Rectal smooth muscle tissue (tissue), 1 donor: ENCODE measurements at regions not wholly inside any gene's neighbourhood (a gene's known extent, or its start where the extent isn't known, plus 50 kb on each side); places are given as distances from the start of the nearest gene placed in this dataset.

Source experiments
- H3K27ac ChIP-seq: one replicate; pipeline ENCODE4 v1.7.0; 2013; ENCODE audit warnings: low read depth, low read length, inconsistent platforms
- H3K27me3 ChIP-seq: one replicate; pipeline ENCODE4 v1.7.0; 2013; ENCODE audit warnings: low read length; ENCODE audit not compliant: control insufficient read depth, insufficient read depth
- H3K36me3 ChIP-seq: one replicate; pipeline ENCODE4 v1.7.0; 2013; ENCODE audit warnings: low read length; ENCODE audit not compliant: control insufficient read depth, insufficient read depth
- H3K4me1 ChIP-seq: one replicate; pipeline ENCODE4 v1.7.0; 2013; ENCODE audit warnings: low read length; ENCODE audit not compliant: control insufficient read depth, insufficient read depth
- H3K4me3 ChIP-seq: one replicate; pipeline ENCODE4 v1.7.0; 2013; ENCODE audit warnings: low read length
- H3K9ac ChIP-seq: one replicate; pipeline ENCODE4 v1.7.0; 2013; ENCODE audit warnings: low read length

DNA sequence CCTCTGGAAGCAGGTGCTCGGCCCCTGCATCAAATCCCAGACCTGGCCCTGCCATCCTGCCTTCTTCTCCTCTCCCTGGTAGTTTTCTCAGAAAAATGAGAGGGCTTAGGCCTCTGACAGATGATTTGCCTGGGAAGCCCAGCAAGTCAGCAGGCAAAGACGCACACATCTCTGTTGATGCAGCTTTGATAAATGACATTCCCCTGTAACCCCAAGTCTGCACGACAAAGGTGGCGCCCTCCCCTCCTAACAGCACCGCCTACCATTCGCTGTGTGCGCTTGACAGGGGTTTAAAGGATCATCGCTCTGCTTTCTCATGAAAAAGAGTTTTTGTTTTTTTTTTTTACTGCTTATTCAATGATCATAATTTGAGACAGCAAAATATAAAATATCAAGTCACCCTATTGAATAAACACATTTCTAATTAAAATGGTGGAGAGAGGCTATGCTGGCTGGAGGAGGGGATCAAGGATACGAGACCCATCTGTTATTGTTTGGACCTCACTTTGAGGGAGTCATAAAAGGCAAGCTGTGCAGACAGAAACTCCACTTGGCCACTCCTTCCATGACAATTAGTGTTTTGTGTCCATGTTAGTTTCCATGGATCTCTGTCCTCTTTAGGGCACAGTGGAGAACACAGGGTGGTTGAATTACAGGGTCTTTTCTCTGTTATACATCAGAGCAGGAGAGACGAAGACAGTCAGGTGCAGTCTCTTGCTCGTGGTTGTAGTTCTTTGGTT is 126.1 kb downstream of the FGF9 start:
- no peaks in the 10 kb centered on the region for H3K27me3 ChIP-seq
- no peak overlapping the region for H3K27ac ChIP-seq
- no peak overlapping the region for H3K9ac ChIP-seq
- no peaks in the 10 kb centered on the region for H3K4me1 ChIP-seq
- no peak overlapping the region for H3K4me3 ChIP-seq
- H3K36me3 ChIP-seq = no peaks in the 10 kb centered on the region

GRCh38 chr13:21797736-21798135 is 126.9 kb downstream of the FGF9 start:
- H3K27me3 ChIP-seq = no peaks in the 10 kb centered on the region
- no peak overlapping the region for H3K9ac ChIP-seq
- no peak overlapping the region for H3K27ac ChIP-seq
- H3K36me3 ChIP-seq = no peaks in the 10 kb centered on the region
- no peaks in the 10 kb centered on the region for H3K4me1 ChIP-seq
- H3K4me3 ChIP-seq = no peak overlapping the region

DNA sequence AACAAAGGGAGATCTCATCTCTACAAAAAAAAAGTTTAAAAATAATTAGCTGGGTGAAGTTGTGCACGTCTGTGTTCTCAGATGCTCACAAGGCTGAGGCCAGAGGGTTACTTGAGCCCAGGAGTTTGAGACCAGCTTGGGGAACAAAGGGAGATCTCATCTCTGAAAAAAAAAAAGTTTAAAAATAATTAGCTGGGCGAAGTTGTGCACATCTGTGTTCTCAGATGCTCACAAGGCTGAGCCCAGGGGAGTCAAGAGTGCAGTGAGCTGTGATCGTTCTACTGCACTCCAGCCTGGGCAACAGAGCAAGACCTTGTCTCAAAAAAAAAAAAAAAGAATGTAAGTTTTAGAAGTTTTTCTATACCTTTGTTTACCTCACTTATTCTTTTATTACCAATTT is 127.3 kb downstream of the FGF9 start:
- Histone ChIP-seq H3K27ac (no peak overlapping the region), H3K9ac (no peak overlapping the region), H3K4me3 (no peak overlapping the region), H3K27me3 (no peaks in the 10 kb centered on the region), H3K4me1 (no peaks in the 10 kb centered on the region), H3K36me3 (no peaks in the 10 kb centered on the region)

- Histone ChIP-seq H3K9ac (no peak overlapping the region), H3K4me1 (no peaks in the 10 kb centered on the region), H3K27ac (no peak overlapping the region), H3K36me3 (no peaks in the 10 kb centered on the region), H3K4me3 (no peak overlapping the region), H3K27me3 (no peaks in the 10 kb centered on the region)
Observed at GRCh38 chr13:21799671-21800070, 128.8 kb downstream of the FGF9 start.

- Histone ChIP-seq H3K36me3 (no peaks in the 10 kb centered on the region), H3K27me3 (no peaks in the 10 kb centered on the region), H3K4me3 (no peak overlapping the region), H3K4me1 (no peaks in the 10 kb centered on the region), H3K27ac (no peak overlapping the region), H3K9ac (no peak overlapping the region)
Observed at GRCh38 chr13:21800837-21801616, 130.2 kb downstream of the FGF9 start.

DNA sequence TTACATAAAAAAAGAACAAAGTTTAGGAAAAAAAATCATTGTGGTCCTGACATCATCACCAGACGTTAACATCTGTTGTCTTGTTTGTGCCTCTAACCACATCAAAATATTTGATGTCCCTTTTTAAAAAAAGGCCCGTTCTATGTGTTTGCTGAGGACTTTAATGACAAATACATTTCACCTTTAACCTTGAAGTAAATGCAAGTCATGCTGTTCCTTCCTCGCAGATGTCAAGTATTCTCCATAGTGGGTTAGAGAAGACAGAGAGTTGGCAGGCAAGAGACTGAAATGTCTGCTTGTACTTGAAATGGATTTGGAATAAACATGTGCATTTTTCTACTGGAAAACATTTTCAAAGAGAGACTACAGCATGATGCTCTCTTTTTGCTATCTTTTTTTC is 134.9 kb downstream of the FGF9 start:
- Histone ChIP-seq H3K36me3 (no peaks in the 10 kb centered on the region), H3K4me3 (no peak overlapping the region), H3K4me1 (no peaks in the 10 kb centered on the region), H3K9ac (no peak overlapping the region), H3K27ac (no peak overlapping the region), H3K27me3 (no peaks in the 10 kb centered on the region)

- H3K9ac ChIP-seq = no peak overlapping the region
- H3K27ac ChIP-seq = no peak overlapping the region
- no peaks in the 10 kb centered on the region for H3K4me1 ChIP-seq
Observed at GRCh38 chr13:21812192-21812626, 141.3 kb downstream of the FGF9 start.

DNA sequence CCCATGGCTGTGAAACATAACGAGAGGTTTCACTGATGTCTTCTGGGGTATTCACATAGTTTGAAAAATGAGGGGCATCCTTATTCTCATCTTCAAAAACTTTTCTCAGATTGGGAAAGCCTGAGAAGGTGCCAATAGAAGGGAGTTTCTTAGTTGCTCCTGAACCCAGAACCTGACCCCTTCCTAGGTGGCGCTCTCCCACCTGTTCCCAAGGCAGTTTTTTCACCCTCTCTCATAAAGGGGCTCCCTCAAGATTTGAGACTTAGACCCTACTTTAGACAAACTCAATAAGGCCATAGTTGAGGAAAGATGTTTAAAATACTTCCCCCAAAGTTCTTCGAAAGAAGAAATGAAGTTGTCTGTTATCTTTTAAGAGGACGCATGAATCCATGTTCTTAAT is 142.2 kb downstream of the FGF9 start:
- no peak overlapping the region for H3K4me3 ChIP-seq
- H3K27ac ChIP-seq = no peak overlapping the region
- H3K9ac ChIP-seq = no peak overlapping the region
- H3K4me1 ChIP-seq = no peaks in the 10 kb centered on the region
- no peaks in the 10 kb centered on the region for H3K36me3 ChIP-seq
- H3K27me3 ChIP-seq = no peaks in the 10 kb centered on the region

More at GRCh38 chr13:21812192-21812626, 141.3 kb downstream of the FGF9 start:
- Histone ChIP-seq H3K27me3 (no peaks in the 10 kb centered on the region), H3K36me3 (no peaks in the 10 kb centered on the region), H3K4me3 (no peak overlapping the region)

GRCh38 chr13:21813844-21814243 is 143.0 kb downstream of the FGF9 start:
- H3K4me1 ChIP-seq = no peaks in the 10 kb centered on the region
- no peak overlapping the region for H3K27ac ChIP-seq
- no peaks in the 10 kb centered on the region for H3K36me3 ChIP-seq
- no peaks in the 10 kb centered on the region for H3K27me3 ChIP-seq
- no peak overlapping the region for H3K4me3 ChIP-seq
- no peak overlapping the region for H3K9ac ChIP-seq

DNA sequence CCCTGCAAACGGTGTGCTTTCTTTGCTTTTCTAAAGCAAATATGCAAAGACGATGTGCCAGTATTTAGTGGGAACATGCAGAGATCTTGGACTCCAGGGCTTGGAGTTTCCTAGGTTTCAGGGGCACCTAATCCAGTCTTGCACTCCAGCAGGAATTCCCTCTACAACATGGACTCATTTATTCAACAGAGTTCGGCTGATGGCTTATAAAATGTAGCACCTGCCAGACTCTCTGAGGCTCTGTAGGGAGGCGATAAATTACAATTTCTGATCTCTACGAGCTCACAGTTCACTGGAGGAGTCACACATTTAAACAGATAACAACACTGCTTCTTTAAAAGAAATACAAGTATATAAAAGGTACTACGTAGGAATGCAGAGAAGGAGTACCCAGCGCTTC is 143.7 kb downstream of the FGF9 start:
- H3K9ac ChIP-seq = no peak overlapping the region
- no peaks in the 10 kb centered on the region for H3K4me1 ChIP-seq
- H3K27me3 ChIP-seq = no peaks in the 10 kb centered on the region
- H3K27ac ChIP-seq = no peak overlapping the region
- H3K36me3 ChIP-seq = no peaks in the 10 kb centered on the region
- no peak overlapping the region for H3K4me3 ChIP-seq

GRCh38 chr13:21817878-21818277 is 147.0 kb downstream of the FGF9 start:
- H3K4me1 ChIP-seq = no peaks in the 10 kb centered on the region

DNA sequence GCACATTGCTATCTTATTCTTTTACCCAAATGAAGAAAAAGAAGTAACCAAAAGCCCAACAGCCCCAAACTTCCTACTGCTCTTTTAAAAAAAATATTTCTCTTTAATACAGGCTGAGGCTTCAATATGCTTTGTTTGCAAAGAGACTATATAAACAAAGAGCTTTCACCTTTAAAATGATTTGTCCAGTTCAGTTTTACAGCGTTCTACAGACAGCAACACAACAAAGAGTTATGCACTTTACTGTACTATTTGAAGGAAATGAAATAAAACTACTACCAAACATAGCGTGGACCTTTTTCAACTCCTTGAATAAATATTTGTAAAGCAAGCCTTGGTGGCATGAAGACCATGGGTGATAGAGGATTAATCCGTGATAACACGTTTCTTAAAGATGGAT is 151.2 kb downstream of the FGF9 start:
- Histone ChIP-seq H3K4me3 (no peak overlapping the region), H3K9ac (no peak overlapping the region), H3K36me3 (no peaks in the 10 kb centered on the region), H3K27me3 (no peaks in the 10 kb centered on the region), H3K4me1 (peaks cover 10% of the 10 kb centered on the region), H3K27ac (no peak overlapping the region)

More at GRCh38 chr13:21817878-21818277, 147.0 kb downstream of the FGF9 start:
- H3K27me3 ChIP-seq = no peaks in the 10 kb centered on the region
- no peak overlapping the region for H3K9ac ChIP-seq
- no peak overlapping the region for H3K4me3 ChIP-seq
- H3K36me3 ChIP-seq = no peaks in the 10 kb centered on the region
- no peak overlapping the region for H3K27ac ChIP-seq

DNA sequence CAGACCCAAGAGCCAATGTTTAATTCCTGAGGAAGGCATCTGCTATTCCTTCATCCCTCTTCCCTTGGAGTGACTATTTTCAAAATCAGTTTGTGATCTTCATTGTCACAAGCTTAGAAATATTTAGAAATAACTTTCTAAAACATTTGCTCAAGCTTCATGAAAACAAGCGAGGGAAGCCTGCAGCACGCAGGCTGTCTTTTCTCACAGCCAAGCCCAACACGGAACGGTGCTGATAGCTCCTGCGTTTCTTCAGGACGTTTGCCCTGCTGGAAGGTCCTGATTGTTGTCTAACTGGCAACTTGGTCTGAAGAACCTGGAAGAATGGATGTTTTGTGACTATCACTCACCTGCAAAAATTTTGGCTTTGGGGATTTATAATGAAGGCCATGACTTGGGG is 152.5 kb downstream of the FGF9 start:
- Histone ChIP-seq H3K27me3 (no peaks in the 10 kb centered on the region), H3K27ac (no peak overlapping the region), H3K4me1 (peaks cover 10% of the 10 kb centered on the region), H3K9ac (no peak overlapping the region), H3K36me3 (no peaks in the 10 kb centered on the region), H3K4me3 (no peak overlapping the region)
